ENCODE measurements at regions not wholly inside any gene's neighbourhood (a gene's known extent, or its start where the extent isn't known, plus 50 kb on each side); places are given as distances from the start of the nearest gene placed in this dataset.

- Histone ChIP-seq H3K4me1 (ENCODE audit: control insufficient read depth in 1 of 2, insufficient read depth in 2 of 2, low read length in 2 of 2) (peaks cover 40 to 51% of the 10 kb centered on the region in 2 donors), H4K20me1 (ENCODE audit: insufficient read depth, low read length) (no peaks in the 10 kb centered on the region), H3K9me3 (replicated peaks in 1 of 2; ENCODE audit: control insufficient read depth in 1 of 2, insufficient read depth in 1 of 2, low read length in 2 of 2) (no peaks in the 10 kb centered on the region), H3K4me3 (replicated peaks in 1 of 3; ENCODE audit: low read depth in 2 of 3, low read length in 3 of 3) (no peak overlapping the region), H2AFZ (ENCODE audit: insufficient read depth, low read depth, low read length, poor library complexity, severe bottlenecking) (no peak overlapping the region), H3K27me3 (ENCODE audit: control insufficient read depth in 2 of 2, insufficient read depth in 2 of 2, low read length in 2 of 2) (no peaks in the 10 kb centered on the region), H3K79me2 (ENCODE audit: insufficient read depth, low read length) (no peaks in the 10 kb centered on the region), H3K9ac (ENCODE audit: insufficient read depth, low read length, poor library complexity, severe bottlenecking) (no peak overlapping the region), H3K27ac (ENCODE audit: low read depth in 1 of 2, low read length in 2 of 2) (no peak overlapping the region), H3K4me2 (replicated peaks; ENCODE audit: extremely low read depth, low read length, poor library complexity, severe bottlenecking) (no peak overlapping the region), H3K36me3 (replicated peaks in 1 of 2; ENCODE audit: control insufficient read depth in 1 of 2, insufficient read depth in 2 of 2, low read length in 2 of 2) (no peaks in the 10 kb centered on the region)
- Mint-ChIP-seq H3K9me3 (peaks cover 0 to 3% (median 0%) of the 10 kb centered on the region in 7 donors), H3K4me3 (no peak overlapping the region), H3K36me3 (peaks cover 0 to 3% of the 10 kb centered on the region in 2 donors), H3K27ac (peak overlapping the region in 3 of 7 donors; percentile 12 to 79 (median 71)), H3K4me1 (peaks cover 46% of the 10 kb centered on the region), H3K27me3 (ENCODE audit: low read depth in 3 of 3) (peaks cover 0 to 2% (median 2%) of the 10 kb centered on the region in 3 donors)
- TF ChIP-seq, protein P1, sequence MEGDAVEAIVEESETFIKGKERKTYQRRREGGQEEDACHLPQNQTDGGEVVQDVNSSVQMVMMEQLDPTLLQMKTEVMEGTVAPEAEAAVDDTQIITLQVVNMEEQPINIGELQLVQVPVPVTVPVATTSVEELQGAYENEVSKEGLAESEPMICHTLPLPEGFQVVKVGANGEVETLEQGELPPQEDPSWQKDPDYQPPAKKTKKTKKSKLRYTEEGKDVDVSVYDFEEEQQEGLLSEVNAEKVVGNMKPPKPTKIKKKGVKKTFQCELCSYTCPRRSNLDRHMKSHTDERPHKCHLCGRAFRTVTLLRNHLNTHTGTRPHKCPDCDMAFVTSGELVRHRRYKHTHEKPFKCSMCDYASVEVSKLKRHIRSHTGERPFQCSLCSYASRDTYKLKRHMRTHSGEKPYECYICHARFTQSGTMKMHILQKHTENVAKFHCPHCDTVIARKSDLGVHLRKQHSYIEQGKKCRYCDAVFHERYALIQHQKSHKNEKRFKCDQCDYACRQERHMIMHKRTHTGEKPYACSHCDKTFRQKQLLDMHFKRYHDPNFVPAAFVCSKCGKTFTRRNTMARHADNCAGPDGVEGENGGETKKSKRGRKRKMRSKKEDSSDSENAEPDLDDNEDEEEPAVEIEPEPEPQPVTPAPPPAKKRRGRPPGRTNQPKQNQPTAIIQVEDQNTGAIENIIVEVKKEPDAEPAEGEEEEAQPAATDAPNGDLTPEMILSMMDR (IDR thresholded peaks at IDR 0.05) = no peak
- WGBS (ENCODE audit: insufficient coverage) = no CpG with 5 or more reads among the region's 3 CpGs
- DNase-seq = no peak
- intact Hi-C loops (cut with micrococcal nuclease) = no loop called here
Observed at GRCh38 chr1:221075911-221076310, 196.7 kb downstream of the HLX start.

DNA sequence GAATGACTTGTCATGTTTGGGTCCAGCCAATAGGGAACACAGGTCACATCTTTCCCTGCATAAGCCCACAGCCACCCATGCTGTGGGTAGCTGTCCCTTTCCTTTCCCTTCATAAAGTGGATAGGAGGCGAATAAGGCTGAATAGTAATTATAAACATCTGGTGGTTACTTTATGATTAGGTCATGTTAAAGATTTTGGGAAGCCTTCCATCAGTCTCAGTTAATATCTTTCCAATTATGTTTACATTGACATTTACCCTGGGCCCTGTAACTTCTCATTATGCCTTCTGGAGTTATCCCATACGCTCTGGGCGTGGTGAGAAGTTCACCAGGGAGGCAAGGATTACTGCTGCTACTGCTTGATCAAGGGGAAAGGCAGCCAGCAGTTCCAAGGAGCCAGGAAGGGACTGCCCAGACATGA, 197.2 kb downstream of the HLX start:
- Mint-ChIP-seq H3K9me3 (peaks cover 0 to 3% (median 0%) of the 10 kb centered on the region in 7 donors), H3K4me3 (no peak overlapping the region), H3K27ac (no peak overlapping the region), H3K4me1 (peaks cover 41% of the 10 kb centered on the region), H3K27me3 (ENCODE audit: low read depth in 3 of 3) (peaks cover 1 to 2% (median 2%) of the 10 kb centered on the region in 3 donors), H3K36me3 (peaks cover 0 to 3% of the 10 kb centered on the region in 2 donors)
- no peak for DNase-seq
- Histone ChIP-seq H3K27ac (ENCODE audit: low read depth in 1 of 2, low read length in 2 of 2) (no peak overlapping the region), H3K4me1 (ENCODE audit: control insufficient read depth in 1 of 2, insufficient read depth in 2 of 2, low read length in 2 of 2) (peaks cover 35 to 46% of the 10 kb centered on the region in 2 donors), H3K36me3 (replicated peaks in 1 of 2; ENCODE audit: control insufficient read depth in 1 of 2, insufficient read depth in 2 of 2, low read length in 2 of 2) (no peaks in the 10 kb centered on the region), H3K9ac (ENCODE audit: insufficient read depth, low read length, poor library complexity, severe bottlenecking) (no peak overlapping the region), H4K20me1 (ENCODE audit: insufficient read depth, low read length) (no peaks in the 10 kb centered on the region), H3K27me3 (ENCODE audit: control insufficient read depth in 2 of 2, insufficient read depth in 2 of 2, low read length in 2 of 2) (no peaks in the 10 kb centered on the region), H3K4me3 (replicated peaks in 1 of 3; ENCODE audit: low read depth in 2 of 3, low read length in 3 of 3) (no peak overlapping the region), H2AFZ (ENCODE audit: insufficient read depth, low read depth, low read length, poor library complexity, severe bottlenecking) (no peak overlapping the region), H3K9me3 (replicated peaks in 1 of 2; ENCODE audit: control insufficient read depth in 1 of 2, insufficient read depth in 1 of 2, low read length in 2 of 2) (no peaks in the 10 kb centered on the region), H3K4me2 (replicated peaks; ENCODE audit: extremely low read depth, low read length, poor library complexity, severe bottlenecking) (no peak overlapping the region), H3K79me2 (ENCODE audit: insufficient read depth, low read length) (no peaks in the 10 kb centered on the region)
- 83% methylated on average over 2 of the region's 3 CpGs for WGBS (ENCODE audit: insufficient coverage)
- TF ChIP-seq, protein P1 (IDR thresholded peaks at IDR 0.05) = no peak
- intact Hi-C loops (cut with micrococcal nuclease) = no loop called here

Data from CD14-positive monocyte (primary cell).